Pancreas (tissue), 10 donors: ENCODE measurements at regions not wholly inside any gene's neighbourhood (a gene's known extent, or its start where the extent isn't known, plus 50 kb on each side); places are given as distances from the start of the nearest gene placed in this dataset.

Experiments used
- ATAC-seq, 4 donors: fragments of 200-7000 bp; cut with Tn5 transposase; one replicate each; pipeline versions ENCODE4 v1.8.0 to v1.9.1; 2020; ENCODE audit warnings: mild to moderate bottlenecking in 4 of 4, moderate library complexity in 4 of 4
- DNase-seq, 6 donors: peaks; one replicate each; pipeline ENCODE4 v3.0.0-alpha.2; 2020
- FAIRE-seq: peaks from 2 replicates; lab custom pipeline; 2012; peaks lifted over from hg19 to GRCh38; lab: Jason Lieb, UNC
- H3K27ac ChIP-seq, 4 donors: fragments of 200-600 bp; sonication (generic); 1 replicate in 3 of 4; 2 replicates in 1 of 4; pipeline versions ENCODE4 v1.5.0 to v1.8.0; 2020
- H3K27me3 ChIP-seq, 4 donors: fragments of 200-600 bp; one replicate each; pipeline ENCODE4 v1.8.0; 2021
- H3K36me3 ChIP-seq, 3 donors: fragments of 200-600 bp; sonication (generic) in 1 of 3; one replicate each; pipeline versions ENCODE4 v1.5.0 to v1.8.0; 2020 to 2021
- H3K4me1 ChIP-seq, 3 donors: fragments of 200-600 bp; one replicate each; pipeline ENCODE4 v1.8.0; 2021
- H3K4me3 ChIP-seq, 4 donors: fragments of 200-600 bp; sonication (generic) in 2 of 4; one replicate each; pipeline versions ENCODE4 v1.5.0 to v1.8.0; 2020 to 2021
- H3K9me3 ChIP-seq, 4 donors: fragments of 200-600 bp; one replicate each; pipeline ENCODE4 v1.8.0; 2021
- CTCF ChIP-seq, 4 donors: fragments of 200-600 bp; sonication (generic) in 3 of 4; IDR thresholded peaks; one replicate each; pipeline versions ENCODE4 v1.5.0 to v1.8.0; 2021; ENCODE audit warnings: antibody characterized with exemption in 4 of 4
- WGBS, 2 donors: extraction: QIAGEN DNeasy Blood & Tissue Kit; methylation state at CpG; one replicate each; pipeline ENCODE4 v1.1.7; 2013; 5-methylcytosine and 5-hydroxymethylcytosine counted together
- intact Hi-C, 3 donors: fragments of 100-400 bp; cut with DNase I; formaldehyde crosslinking; loops; one replicate each; pipeline versions ENCODE4 v1.11.1 to v1.14.2; 2022
- donor health status: healthy with polysubstance abuse.
- donor health status: DM: no; HTN: no; CAD: no; lungs with moderate emphysema.
- donor health status: DM: no; HTN: no; CAD: no.
- donor health status: control.
- donor health status: control.
- donor health status: Bipolar disorder and iron deficiency.
- donor health status: DM: yes; HTN: yes; CAD: no.
- donor health status: DM: no; HTN: no; CAD: no.
- donor health status: DM: no; HTN: no; CAD: no.
- donor health status: DM: yes; HTN: yes; CAD: no.

GRCh38 chr14:22699801-22700564 lies 55.8 kb upstream of the OR6J1 start:
- WGBS, 2 donors: 70 to 89% methylated on average over 8 of the region's 8 CpGs
- H3K27ac ChIP-seq: no peak overlapping the region
- H3K4me1 ChIP-seq: no peaks in the 10 kb centered on the region
- intact Hi-C loops: no loop called here
- no peaks in the 10 kb centered on the region for H3K36me3 ChIP-seq
- DNase-seq: no peak
- TF ChIP-seq CTCF (IDR thresholded peaks at IDR 0.05): no peak
- no peaks in the 10 kb centered on the region for H3K9me3 ChIP-seq
- H3K27me3 ChIP-seq: no peaks in the 10 kb centered on the region
- no peak for FAIRE-seq
- no peak overlapping the region for H3K4me3 ChIP-seq
- no peak for ATAC-seq

GRCh38 chr14:22713631-22713950 lies 52.9 kb upstream of the OXA1L start:
- intact Hi-C loops: no loop called here
- H3K36me3 ChIP-seq: no peaks in the 10 kb centered on the region
- no peaks in the 10 kb centered on the region for H3K4me1 ChIP-seq
- H3K27me3 ChIP-seq: no peaks in the 10 kb centered on the region
- FAIRE-seq (no peak), ATAC-seq (no peak), DNase-seq (no peak)
- no peak for TF ChIP-seq CTCF (IDR thresholded peaks at IDR 0.05)
- no peak overlapping the region for H3K27ac ChIP-seq
- H3K4me3 ChIP-seq: peak overlapping the region in 2 of 4 donors; percentile 31 to 41
- 64 to 66% methylated on average over 9 of the region's 9 CpGs for WGBS, 2 donors
- H3K9me3 ChIP-seq: no peaks in the 10 kb centered on the region

GRCh38 chr14:22715186-22715812 lies 51.2 kb upstream of the OXA1L start:
- Histone ChIP-seq H3K9me3 (no peaks in the 10 kb centered on the region), H3K27me3 (no peaks in the 10 kb centered on the region), H3K27ac (no peak overlapping the region), H3K4me1 (no peaks in the 10 kb centered on the region), H3K36me3 (no peaks in the 10 kb centered on the region), H3K4me3 (no peak overlapping the region)
- no peak for ATAC-seq
- WGBS, 2 donors: 85 to 88% methylated on average over 8 of the region's 8 CpGs
- intact Hi-C loops: no loop called here
- no peak for TF ChIP-seq CTCF (IDR thresholded peaks at IDR 0.05)
- FAIRE-seq: no peak
- DNase-seq: no peak

- Histone ChIP-seq H3K4me3 (no peak overlapping the region), H3K27me3 (no peaks in the 10 kb centered on the region), H3K4me1 (no peaks in the 10 kb centered on the region), H3K27ac (no peak overlapping the region), H3K9me3 (no peaks in the 10 kb centered on the region), H3K36me3 (no peaks in the 10 kb centered on the region)
- DNase-seq (no peak), FAIRE-seq (peak; percentile 93), ATAC-seq (no peak)
- TF ChIP-seq CTCF (IDR thresholded peaks at IDR 0.05): no peak
- WGBS, 2 donors: 62 to 75% methylated on average over 1 of the region's 1 CpG
- intact Hi-C loops: no loop called here
Observed at GRCh38 chr14:22715890-22716289, 50.6 kb upstream of the OXA1L start.
